ENCODE measurements at regions not wholly inside any gene's neighbourhood (a gene's known extent, or its start where the extent isn't known, plus 50 kb on each side); places are given as distances from the start of the nearest gene placed in this dataset.

DNA sequence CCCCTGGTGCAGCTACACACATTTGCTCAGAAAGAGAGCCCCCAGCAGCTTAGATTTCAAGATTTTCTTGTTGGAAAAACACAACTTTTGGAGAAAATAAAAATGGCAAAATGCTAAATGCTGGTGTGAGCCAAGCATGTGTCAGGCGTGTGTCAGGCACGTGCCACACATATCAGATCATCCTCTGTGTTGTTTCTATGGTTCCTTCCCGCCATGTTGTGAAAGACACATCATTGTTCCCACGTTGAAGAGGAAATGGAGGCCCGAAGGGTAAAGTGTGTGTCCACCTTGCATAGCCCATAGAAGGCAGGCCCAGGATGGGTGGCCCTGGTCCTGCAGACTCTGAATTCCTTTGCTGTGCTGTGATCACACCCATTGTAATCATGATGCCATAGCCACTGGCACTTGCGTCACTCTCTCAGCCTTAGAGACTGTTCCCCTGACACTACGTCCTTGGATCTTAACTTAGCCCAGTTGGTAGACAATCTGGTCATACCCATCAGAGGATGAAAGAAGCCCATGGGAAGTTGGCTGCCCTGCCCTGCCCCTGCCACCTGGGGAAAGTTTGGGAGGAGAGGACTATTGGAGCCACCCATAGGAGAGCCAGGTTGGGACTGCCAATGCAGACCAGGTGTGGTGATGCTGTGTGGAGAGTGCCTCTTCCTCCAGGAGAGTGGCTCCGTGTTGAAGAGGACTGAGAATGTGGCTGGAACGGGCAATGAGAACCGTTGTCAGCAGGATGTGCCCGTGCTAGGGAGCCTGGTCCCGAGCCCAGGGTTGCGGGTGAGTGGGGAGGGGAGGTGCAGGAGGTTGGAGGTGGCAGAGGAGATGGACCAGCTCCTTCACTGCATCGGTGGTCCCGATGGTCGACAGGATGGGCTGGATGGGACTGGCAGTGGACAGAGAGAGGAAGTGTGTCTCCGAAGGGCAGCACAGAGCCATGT lies 65.6 kb upstream of the IGFBP3 start:
- ChIA-PET RAD21 (ENCODE audit: unreplicated experiment) (interaction anchor here (0.6 to 2.2 kb wide), 7 partner anchors 8 to 305 kb away, joined by 3 to 19 read pairs (median 5); no protein-coding TSS in a partner anchor), CTCF (interaction anchor here (0.9 to 1.8 kb wide), 4 partner anchors 16 to 363 kb away, joined by 3 to 5 read pairs (median 4); no protein-coding TSS in a partner anchor), POLR2A (interaction anchor here (0.5 to 0.6 kb wide), 2 partner anchors 292 to 303 kb away, joined by 4 to 7 read pairs; no protein-coding TSS in a partner anchor), SMC1A (ENCODE audit: uncharacterized antibody, unreplicated experiment) (interaction anchor here (0.6 to 4.3 kb wide), 11 partner anchors 9 to 970 kb away, joined by 3 to 29 read pairs (median 4); no protein-coding TSS in a partner anchor)
- Histone ChIP-seq H3K9me3 (replicated peaks; ENCODE audit: control insufficient read depth, insufficient read depth, low read length) (no peaks in the 10 kb centered on the region; the same call in 2 of the 3 replicates), H3K79me2 (ENCODE audit: control insufficient read depth, insufficient read depth, low read length) (no peaks in the 10 kb centered on the region), H4K20me1 (ENCODE audit: control insufficient read depth, insufficient read depth) (no peaks in the 10 kb centered on the region), H3K36me3 (ENCODE audit: control insufficient read depth in 2 of 2, insufficient read depth in 2 of 2, low read length in 1 of 2) (no peaks in the 10 kb centered on the region), H3K4me2 (ENCODE audit: control insufficient read depth, insufficient read depth) (no peak overlapping the region), H3K27ac (ENCODE audit: control insufficient read depth, insufficient read depth) (no peak overlapping the region), H3K9ac (ENCODE audit: control insufficient read depth, insufficient read depth, low read length) (no peak overlapping the region), H3K4me3 (no peak overlapping the region), H3K4me1 (ENCODE audit: control insufficient read depth, insufficient read depth, low read length) (no peaks in the 10 kb centered on the region), H3K27me3 (replicated peaks in 1 of 2; ENCODE audit: control insufficient read depth in 2 of 2, insufficient read depth in 2 of 2, low read length in 1 of 2) (no peaks in the 10 kb centered on the region), H2AFZ (ENCODE audit: control insufficient read depth, low read depth, low read length) (no peak overlapping the region)
- DNase-seq (ENCODE audit: low read depth, low spot score) = no peak
- no TSS peak for BruUV-seq (replicated peaks)
- no peak for FAIRE-seq
- in situ Hi-C loops (cut with MboI) = no loop called here
- no peak for ATAC-seq
- TF ChIP-seq BHLHE40 (IDR thresholded peaks at IDR 0.05; ENCODE audit: borderline replicate concordance in 1 of 2, low read depth in 2 of 2, low read length in 1 of 2) (peak in 1 of 2 experiments; percentile 61; a peak in 2 of 4 replicates), ZNF622 (IDR thresholded peaks at IDR 0.05) (no peak)
- intact Hi-C loops (cut with micrococcal nuclease; ENCODE audit: unreplicated experiment) = loop anchor here (5.0 kb wide), 1 partner anchor 166 kb away; no protein-coding TSS in a partner anchor
- WGBS (ENCODE audit: insufficient coverage, insufficient replicate concordance, low lambda C conversion rate, missing lambda C conversion rate) = 29% methylated on average over 16 of the region's 17 CpGs

- Histone ChIP-seq H3K27me3 (replicated peaks in 1 of 2; ENCODE audit: control insufficient read depth in 2 of 2, insufficient read depth in 2 of 2, low read length in 1 of 2) (no peaks in the 10 kb centered on the region), H3K79me2 (ENCODE audit: control insufficient read depth, insufficient read depth, low read length) (no peaks in the 10 kb centered on the region), H3K4me2 (ENCODE audit: control insufficient read depth, insufficient read depth) (no peak overlapping the region), H3K9ac (ENCODE audit: control insufficient read depth, insufficient read depth, low read length) (no peak overlapping the region), H4K20me1 (ENCODE audit: control insufficient read depth, insufficient read depth) (no peaks in the 10 kb centered on the region), H2AFZ (ENCODE audit: control insufficient read depth, low read depth, low read length) (no peak overlapping the region), H3K27ac (ENCODE audit: control insufficient read depth, insufficient read depth) (no peak overlapping the region), H3K9me3 (replicated peaks; ENCODE audit: control insufficient read depth, insufficient read depth, low read length) (no peaks in the 10 kb centered on the region; the same call in 2 of the 3 replicates), H3K4me1 (ENCODE audit: control insufficient read depth, insufficient read depth, low read length) (no peaks in the 10 kb centered on the region), H3K36me3 (ENCODE audit: control insufficient read depth in 2 of 2, insufficient read depth in 2 of 2, low read length in 1 of 2) (no peaks in the 10 kb centered on the region), H3K4me3 (no peak overlapping the region)
- in situ Hi-C loops (cut with MboI) (no loop called here), intact Hi-C loops (cut with micrococcal nuclease; ENCODE audit: unreplicated experiment) (loop anchor here (5.0 kb wide), 1 partner anchor 166 kb away; no protein-coding TSS in a partner anchor)
- SMC1A ChIA-PET (ENCODE audit: uncharacterized antibody, unreplicated experiment) = interaction anchor here (0.6 to 4.3 kb wide), 17 partner anchors 10 to 970 kb away, joined by 3 to 29 read pairs (median 4); no protein-coding TSS in a partner anchor
- POLR2A ChIA-PET = interaction anchor here (0.6 kb wide), 1 partner anchor 303 kb away, joined by 7 read pairs; no protein-coding TSS in a partner anchor
- FAIRE-seq (no peak), ATAC-seq (no peak), DNase-seq (ENCODE audit: low read depth, low spot score) (no peak)
- CTCF ChIA-PET = interaction anchor here (0.6 to 4.5 kb wide), 6 partner anchors 11 to 364 kb away, joined by 3 to 18 read pairs (median 4); no protein-coding TSS in a partner anchor
- no TSS peak for BruUV-seq (replicated peaks)
- RAD21 ChIA-PET (ENCODE audit: unreplicated experiment) = interaction anchor here (0.6 to 2.2 kb wide), 6 partner anchors 19 to 167 kb away, joined by 3 to 19 read pairs (median 4); no protein-coding TSS in a partner anchor
- TF ChIP-seq YY1 (IDR thresholded peaks at IDR 0.05; ENCODE audit: low read depth, low read length) = no peak
- TF ChIP-seq, protein P1, sequence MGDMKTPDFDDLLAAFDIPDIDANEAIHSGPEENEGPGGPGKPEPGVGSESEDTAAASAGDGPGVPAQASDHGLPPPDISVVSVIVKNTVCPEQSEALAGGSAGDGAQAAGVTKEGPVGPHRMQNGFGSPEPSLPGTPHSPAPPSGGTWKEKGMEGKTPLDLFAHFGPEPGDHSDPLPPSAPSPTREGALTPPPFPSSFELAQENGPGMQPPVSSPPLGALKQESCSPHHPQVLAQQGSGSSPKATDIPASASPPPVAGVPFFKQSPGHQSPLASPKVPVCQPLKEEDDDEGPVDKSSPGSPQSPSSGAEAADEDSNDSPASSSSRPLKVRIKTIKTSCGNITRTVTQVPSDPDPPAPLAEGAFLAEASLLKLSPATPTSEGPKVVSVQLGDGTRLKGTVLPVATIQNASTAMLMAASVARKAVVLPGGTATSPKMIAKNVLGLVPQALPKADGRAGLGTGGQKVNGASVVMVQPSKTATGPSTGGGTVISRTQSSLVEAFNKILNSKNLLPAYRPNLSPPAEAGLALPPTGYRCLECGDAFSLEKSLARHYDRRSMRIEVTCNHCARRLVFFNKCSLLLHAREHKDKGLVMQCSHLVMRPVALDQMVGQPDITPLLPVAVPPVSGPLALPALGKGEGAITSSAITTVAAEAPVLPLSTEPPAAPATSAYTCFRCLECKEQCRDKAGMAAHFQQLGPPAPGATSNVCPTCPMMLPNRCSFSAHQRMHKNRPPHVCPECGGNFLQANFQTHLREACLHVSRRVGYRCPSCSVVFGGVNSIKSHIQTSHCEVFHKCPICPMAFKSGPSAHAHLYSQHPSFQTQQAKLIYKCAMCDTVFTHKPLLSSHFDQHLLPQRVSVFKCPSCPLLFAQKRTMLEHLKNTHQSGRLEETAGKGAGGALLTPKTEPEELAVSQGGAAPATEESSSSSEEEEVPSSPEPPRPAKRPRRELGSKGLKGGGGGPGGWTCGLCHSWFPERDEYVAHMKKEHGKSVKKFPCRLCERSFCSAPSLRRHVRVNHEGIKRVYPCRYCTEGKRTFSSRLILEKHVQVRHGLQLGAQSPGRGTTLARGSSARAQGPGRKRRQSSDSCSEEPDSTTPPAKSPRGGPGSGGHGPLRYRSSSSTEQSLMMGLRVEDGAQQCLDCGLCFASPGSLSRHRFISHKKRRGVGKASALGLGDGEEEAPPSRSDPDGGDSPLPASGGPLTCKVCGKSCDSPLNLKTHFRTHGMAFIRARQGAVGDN (IDR thresholded peaks at IDR 0.05) = peak; percentile 23; the same call in 1 of the 2 replicates
- no peak for TF ChIP-seq NFYB (IDR thresholded peaks at IDR 0.05; ENCODE audit: insufficient read depth, low read depth, low read length)
- WGBS (ENCODE audit: insufficient coverage, insufficient replicate concordance, low lambda C conversion rate, missing lambda C conversion rate) = 0% methylated on average over 4 of the region's 4 CpGs
Measured at GRCh38 chr7:45985902-45986301, 64.8 kb upstream of the IGFBP3 start.
